ENCODE measurements at regions not wholly inside any gene's neighbourhood (a gene's known extent, or its start where the extent isn't known, plus 50 kb on each side); places are given as distances from the start of the nearest gene placed in this dataset.

DNA sequence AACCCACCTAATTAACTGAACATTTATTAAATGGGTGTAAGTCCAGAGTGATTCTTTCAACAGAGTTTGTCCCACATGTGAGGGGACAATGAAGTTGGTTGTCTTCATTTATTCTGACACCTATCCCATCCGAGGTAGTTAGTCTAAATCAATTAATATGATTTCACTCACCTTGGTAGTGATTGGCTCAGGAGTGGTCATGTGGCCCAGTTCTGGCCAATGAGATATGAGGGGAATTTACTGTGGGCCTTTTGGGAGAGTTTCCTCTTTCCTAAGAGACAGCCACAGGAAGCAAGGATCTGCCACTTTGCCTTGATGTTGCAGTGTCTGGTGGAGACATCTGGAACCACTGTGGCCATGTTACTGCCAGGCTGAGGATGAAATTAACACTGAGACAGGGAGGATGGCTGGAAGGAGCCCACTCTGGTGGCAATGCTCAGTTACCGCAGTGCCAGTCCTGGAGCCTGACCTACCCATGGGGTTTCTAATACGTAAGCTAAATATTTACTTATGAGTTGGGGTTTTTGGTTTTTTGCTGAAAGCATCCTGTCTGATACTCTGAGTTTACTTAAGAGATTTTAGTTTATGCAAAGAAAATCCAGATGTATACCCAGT is 118.6 kb downstream of the FGF18 start:
- H3K9me3 ChIP-seq, result no peaks in the 10 kb centered on the region
- no peaks in the 10 kb centered on the region for H3K27me3 ChIP-seq
- no peaks in the 10 kb centered on the region for H3K4me1 ChIP-seq (ENCODE audit: insufficient read depth)
- H3K36me3 ChIP-seq, result no peaks in the 10 kb centered on the region
- intact Hi-C loops (cut with DNase I), result no loop called here
- no peak overlapping the region for H3K27ac ChIP-seq
- TF ChIP-seq, protein P1, sequence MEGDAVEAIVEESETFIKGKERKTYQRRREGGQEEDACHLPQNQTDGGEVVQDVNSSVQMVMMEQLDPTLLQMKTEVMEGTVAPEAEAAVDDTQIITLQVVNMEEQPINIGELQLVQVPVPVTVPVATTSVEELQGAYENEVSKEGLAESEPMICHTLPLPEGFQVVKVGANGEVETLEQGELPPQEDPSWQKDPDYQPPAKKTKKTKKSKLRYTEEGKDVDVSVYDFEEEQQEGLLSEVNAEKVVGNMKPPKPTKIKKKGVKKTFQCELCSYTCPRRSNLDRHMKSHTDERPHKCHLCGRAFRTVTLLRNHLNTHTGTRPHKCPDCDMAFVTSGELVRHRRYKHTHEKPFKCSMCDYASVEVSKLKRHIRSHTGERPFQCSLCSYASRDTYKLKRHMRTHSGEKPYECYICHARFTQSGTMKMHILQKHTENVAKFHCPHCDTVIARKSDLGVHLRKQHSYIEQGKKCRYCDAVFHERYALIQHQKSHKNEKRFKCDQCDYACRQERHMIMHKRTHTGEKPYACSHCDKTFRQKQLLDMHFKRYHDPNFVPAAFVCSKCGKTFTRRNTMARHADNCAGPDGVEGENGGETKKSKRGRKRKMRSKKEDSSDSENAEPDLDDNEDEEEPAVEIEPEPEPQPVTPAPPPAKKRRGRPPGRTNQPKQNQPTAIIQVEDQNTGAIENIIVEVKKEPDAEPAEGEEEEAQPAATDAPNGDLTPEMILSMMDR (IDR thresholded peaks at IDR 0.05), result no peak
- TF ChIP-seq EP300 (IDR thresholded peaks at IDR 0.05), result no peak
- no peak for TF ChIP-seq POLR2A (IDR thresholded peaks at IDR 0.05)
- no peak overlapping the region for H3K4me3 ChIP-seq
- WGBS, 3 donors, result 82 to 90% (median 85%) methylated on average over 3 of the region's 3 CpGs
- DNase-seq, result no peak

DNA sequence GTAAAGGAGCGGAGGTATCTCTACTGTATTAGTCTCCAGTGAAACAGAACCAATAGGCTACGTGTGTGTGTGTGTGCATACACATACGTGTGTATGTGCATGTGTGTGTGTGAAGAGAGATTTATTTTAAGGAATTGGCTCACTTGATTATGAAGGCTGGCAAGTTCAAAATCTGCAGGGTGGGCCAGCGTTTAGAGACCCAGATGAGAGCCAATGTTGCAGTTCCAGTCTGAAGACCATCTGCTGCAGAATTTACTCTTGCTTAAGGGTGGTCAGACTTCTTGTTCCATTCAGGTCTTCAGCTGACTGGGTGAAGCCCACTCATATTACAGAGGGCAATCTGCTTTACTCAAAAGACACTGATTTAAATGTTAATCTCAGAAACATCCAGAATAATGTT is 119.2 kb downstream of the FGF18 start:
- TF ChIP-seq EP300 (IDR thresholded peaks at IDR 0.05), result no peak
- TF ChIP-seq, protein P1 (IDR thresholded peaks at IDR 0.05), result no peak
- no peak for TF ChIP-seq POLR2A (IDR thresholded peaks at IDR 0.05)
- Histone ChIP-seq H3K4me3 (no peak overlapping the region), H3K27ac (no peak overlapping the region), H3K9me3 (no peaks in the 10 kb centered on the region), H3K36me3 (no peaks in the 10 kb centered on the region), H3K4me1 (ENCODE audit: insufficient read depth) (no peaks in the 10 kb centered on the region), H3K27me3 (no peaks in the 10 kb centered on the region)
- intact Hi-C loops (cut with DNase I), result no loop called here
- DNase-seq, result no peak
- 67 to 83% (median 76%) methylated on average over 4 of the region's 4 CpGs for WGBS, 3 donors

DNA sequence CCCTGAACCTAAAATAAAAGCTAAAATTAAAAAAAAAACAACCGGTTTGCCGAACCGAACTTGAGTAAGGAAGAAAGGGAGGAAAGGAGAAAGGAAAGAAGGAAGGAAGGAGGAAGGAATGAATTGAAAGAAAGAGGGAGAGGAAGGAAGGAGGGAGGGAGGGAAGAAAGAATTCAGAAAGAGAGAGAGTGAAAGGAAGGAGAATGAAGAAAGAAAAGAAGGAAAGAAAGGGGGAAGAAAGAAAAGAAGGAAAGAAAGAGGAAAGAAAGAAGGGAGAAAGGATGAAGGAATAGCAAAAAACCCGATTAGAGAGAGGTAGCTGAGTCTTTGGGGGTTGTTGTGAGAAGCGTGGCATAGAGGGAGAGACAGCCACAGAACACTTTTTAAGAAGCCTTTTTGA is 121.4 kb downstream of the FGF18 start:
- 87 to 92% (median 91%) methylated on average over 5 of the region's 5 CpGs for WGBS, 3 donors
- Histone ChIP-seq H3K36me3 (no peaks in the 10 kb centered on the region), H3K4me1 (ENCODE audit: insufficient read depth) (no peaks in the 10 kb centered on the region), H3K27ac (no peak overlapping the region), H3K27me3 (no peaks in the 10 kb centered on the region), H3K9me3 (no peaks in the 10 kb centered on the region), H3K4me3 (no peak overlapping the region)
- no peak for DNase-seq
- TF ChIP-seq, protein P1 (IDR thresholded peaks at IDR 0.05), result no peak
- TF ChIP-seq EP300 (IDR thresholded peaks at IDR 0.05) (no peak), POLR2A (IDR thresholded peaks at IDR 0.05) (no peak)
- intact Hi-C loops (cut with DNase I), result no loop called here

GRCh38 chr5:171541341-171541776 is 121.9 kb downstream of the FGF18 start:
- Histone ChIP-seq H3K36me3 (no peaks in the 10 kb centered on the region), H3K9me3 (no peaks in the 10 kb centered on the region), H3K27ac (no peak overlapping the region), H3K4me1 (ENCODE audit: insufficient read depth) (no peaks in the 10 kb centered on the region), H3K4me3 (no peak overlapping the region), H3K27me3 (no peaks in the 10 kb centered on the region)
- TF ChIP-seq EP300 (IDR thresholded peaks at IDR 0.05) (no peak), POLR2A (IDR thresholded peaks at IDR 0.05) (no peak)
- TF ChIP-seq, protein P1 (IDR thresholded peaks at IDR 0.05), result no peak
- intact Hi-C loops (cut with DNase I), result no loop called here
- 88 to 91% (median 90%) methylated on average over 13 of the region's 13 CpGs for WGBS, 3 donors
- no peak for DNase-seq

Measured in ovary (tissue), 7 donors.